HCT116 (cell line): ENCODE measurements at regions not wholly inside any gene's neighbourhood (a gene's known extent, or its start where the extent isn't known, plus 50 kb on each side); places are given as distances from the start of the nearest gene placed in this dataset.

Experiments used
- ATAC-seq: fragments of 200-7000 bp; cut with Tn5 transposase; 2 replicates; pipeline ENCODE4 v1.9.1; 2020; ENCODE audit warnings: mild to moderate bottlenecking, moderate library complexity
- BruUV-seq: library from RNA; stranded (reverse); fragments of 400-500 nt; replicated peaks from 2 replicates; lab custom pipeline; 2021; lab: Mats Ljungman, UMichigan
- CTCF ChIA-PET: fragments of 300-600 bp; sonication (Branson Sonifier 250); formaldehyde crosslinking; loops from one replicate; lab custom pipeline; 2021; ENCODE audit warnings: antibody characterized with exemption; lab: Charles Lee
- POLR2A ChIA-PET: fragments of 300-600, 350-600 bp; sonication (Branson Sonifier 250); formaldehyde crosslinking; loops from one replicate; lab custom pipeline; 2021; ENCODE audit warnings: antibody characterized with exemption; lab: Charles Lee
- RAD21 ChIA-PET, 2 experiments: fragments of 300-600 bp; sonication (Branson Sonifier 250); formaldehyde crosslinking; loops; one replicate each; lab custom pipeline; 2023; ENCODE audit warnings: low total read pairs in 2 of 2; ENCODE audit not compliant: uncharacterized antibody in 2 of 2, unreplicated experiment in 2 of 2, low non-redundant PET in 1 of 2; lab: Charles Lee
- DNase-seq: peaks from one replicate; pipeline ENCODE4 v3.0.0-alpha.2; 2010; ENCODE audit warnings: low read depth, low spot score
- H2AFZ ChIP-seq: fragments of 200-600 bp; shearing (Covaris generic), sonication (generic); 2 replicates; pipeline ENCODE4 v1.6.1; 2017; ENCODE audit warnings: low read depth, mixed run types, mixed read lengths, antibody characterized with exemption, low read length; ENCODE audit not compliant: poor library complexity, severe bottlenecking
- H3K27ac ChIP-seq: 2 replicates; pipeline ENCODE4 v1.5.1; 2012; ENCODE audit warnings: low read depth, low read length
- H3K27me3 ChIP-seq: fragments of 200-600 bp; sonication (generic); 2 replicates; pipeline ENCODE4 v1.6.1; 2016; ENCODE audit warnings: mixed run types, low read length, mixed read lengths; ENCODE audit not compliant: insufficient read depth
- H3K36me3 ChIP-seq, 2 experiments: fragments of 200-500 bp in 1 of 2; fragments of 200-600 bp in 1 of 2; sonication (Bioruptor generic) in 1 of 2; sonication (generic) in 1 of 2; 2 replicates each; pipeline versions ENCODE4 v1.5.1 to v1.6.1; 2014 to 2016; ENCODE audit warnings: low read length in 2 of 2, inconsistent platforms in 1 of 2, mixed read lengths in 1 of 2, mixed run types in 1 of 2; ENCODE audit not compliant: insufficient read depth in 2 of 2, control insufficient read depth in 1 of 2
- H3K4me1 ChIP-seq, 2 experiments: fragments of 200-600 bp in 1 of 2; sonication (generic) in 1 of 2; 2 replicates each; pipeline versions ENCODE4 v1.5.1 to v1.6.1; 2012 to 2017; ENCODE audit warnings: low read length in 2 of 2, inconsistent platforms in 1 of 2, mild to moderate bottlenecking in 1 of 2, mixed read lengths in 1 of 2, mixed run types in 1 of 2, moderate library complexity in 1 of 2; ENCODE audit not compliant: insufficient read depth in 2 of 2, control insufficient read depth in 1 of 2
- H3K4me2 ChIP-seq: fragments of 200-600 bp; sonication (generic); 2 replicates; pipeline ENCODE4 v1.6.1; 2017; ENCODE audit warnings: mixed run types, low read length, mixed read lengths
- H3K4me3 ChIP-seq, 2 experiments: fragments of 200-600 bp in 1 of 2; sonication (generic) in 1 of 2; replicated peaks in 1 of 2; 2 replicates each; pipeline ENCODE4 v1.5.1; 2011 to 2016; ENCODE audit warnings: low read length in 2 of 2, control low read depth in 1 of 2, low read depth in 1 of 2, mild to moderate bottlenecking in 1 of 2, mixed read lengths in 1 of 2, mixed run types in 1 of 2
- H3K79me2 ChIP-seq: fragments of 200-600 bp; sonication (generic); 2 replicates; pipeline ENCODE4 v1.6.1; 2017; ENCODE audit warnings: mild to moderate bottlenecking, mixed run types, low read length, moderate library complexity, mixed read lengths; ENCODE audit not compliant: insufficient read depth
- H3K9ac ChIP-seq: fragments of 200-600 bp; sonication (generic); 2 replicates; pipeline ENCODE4 v1.6.1; 2016; ENCODE audit warnings: low read length, mixed read lengths
- H3K9me2 ChIP-seq: fragments of 200-600 bp; sonication (generic), shearing (Covaris generic); 2 replicates; pipeline ENCODE4 v1.6.1; 2017; ENCODE audit warnings: mixed run types, mild to moderate bottlenecking, moderate library complexity; ENCODE audit not compliant: insufficient read depth
- H3K9me3 ChIP-seq, 2 experiments: fragments of 200-500 bp in 1 of 2; fragments of 200-600 bp in 1 of 2; sonication (Bioruptor generic) in 1 of 2; sonication (generic) in 1 of 2; 2 replicates each; pipeline ENCODE4 v1.6.1; 2014 to 2017; ENCODE audit warnings: low read length in 2 of 2, mixed read lengths in 2 of 2, inconsistent platforms in 1 of 2, low read depth in 1 of 2, mild to moderate bottlenecking in 1 of 2, mixed run types in 1 of 2, moderate library complexity in 1 of 2; ENCODE audit not compliant: control insufficient read depth in 1 of 2, insufficient read depth in 1 of 2
- H4K20me1 ChIP-seq: fragments of 200-600 bp; sonication (generic), shearing (Covaris generic); 2 replicates; pipeline ENCODE4 v1.6.1; 2017; ENCODE audit warnings: mixed run types, mild to moderate bottlenecking, moderate library complexity; ENCODE audit not compliant: insufficient read depth
- CEBPB ChIP-seq: IDR thresholded peaks from 2 replicates; pipeline ENCODE4 v1.6.1; 2012; ENCODE audit warnings: low read depth
- EZH2 ChIP-seq: fragments of 200-600 bp; sonication (generic); IDR thresholded peaks from 2 replicates; pipeline ENCODE4 v1.6.1; 2017; ENCODE audit warnings: antibody characterized with exemption, mixed run types
- JUND ChIP-seq: IDR thresholded peaks from 2 replicates; pipeline ENCODE4 v1.6.1; 2012
- POLR2A ChIP-seq: IDR thresholded peaks from 2 replicates; pipeline ENCODE4 v1.7.0; 2011; ENCODE audit warnings: borderline replicate concordance; ENCODE audit not compliant: insufficient read depth, insufficient read length; ENCODE audit errors: extremely low read depth
- POLR2AphosphoS5 ChIP-seq: IDR thresholded peaks from 2 replicates; pipeline ENCODE4 v1.6.1; 2011; ENCODE audit warnings: mild to moderate bottlenecking, low read depth, low read length, moderate library complexity
- RAD21 ChIP-seq: IDR thresholded peaks from 2 replicates; pipeline ENCODE4 v1.6.1; 2012; ENCODE audit warnings: low read depth, mild to moderate bottlenecking
- ZBTB33 ChIP-seq: IDR thresholded peaks from 2 replicates; pipeline ENCODE4 v1.6.1; 2011; ENCODE audit warnings: mild to moderate bottlenecking, low read length, moderate library complexity; ENCODE audit not compliant: insufficient replicate concordance; ENCODE audit errors: extremely low read depth
- ZFX ChIP-seq: fragments of 450-650 bp; IDR thresholded peaks from 2 replicates; pipeline ENCODE4 v1.6.1; 2017
- ZNF274 ChIP-seq: fragments of 200-500 bp; sonication (Bioruptor generic); IDR thresholded peaks from 2 replicates; pipeline ENCODE4 v1.6.1; 2014; ENCODE audit warnings: mild to moderate bottlenecking, low read depth, low read length, inconsistent platforms
- intact Hi-C: fragments of 100-400 bp; cut with micrococcal nuclease; formaldehyde crosslinking; loops from 2 replicates; pipeline ENCODE4 v1.10.0; 2022

GRCh38 chr2:16559278-16560067 is 106.2 kb downstream of the CYRIA start:
- intact Hi-C loops = no loop called here
- no peaks in the 10 kb centered on the region for H3K9me2 ChIP-seq
- no peak overlapping the region for H3K4me2 ChIP-seq
- ChIA-PET POLR2A (no interaction called here), RAD21 (no interaction called here), CTCF (no interaction called here)
- no peaks in the 10 kb centered on the region for H3K4me1 ChIP-seq
- peaks cover 5% of the 10 kb centered on the region; the same call in 1 of the 2 replicates for H3K27me3 ChIP-seq
- H3K27ac ChIP-seq = no peak overlapping the region
- no peaks in the 10 kb centered on the region for H3K9me3 ChIP-seq
- H3K79me2 ChIP-seq = no peaks in the 10 kb centered on the region
- no peak for DNase-seq
- no peak overlapping the region for H3K9ac ChIP-seq
- BruUV-seq = no TSS peak
- no peak for TF ChIP-seq JUND
- no peak for TF ChIP-seq ZFX
- no peak for TF ChIP-seq ZBTB33
- TF ChIP-seq POLR2AphosphoS5 = no peak
- no peak for TF ChIP-seq RAD21
- TF ChIP-seq ZNF274 = no peak
- no peak for TF ChIP-seq POLR2A
- TF ChIP-seq CEBPB = no peak
- no peak for TF ChIP-seq EZH2
- TF ChIP-seq, all 23 proteins: peak for 0
- Histone ChIP-seq H3K36me3 (no peaks in the 10 kb centered on the region), H2AFZ (no peak overlapping the region), H3K4me3 (no peak overlapping the region), H4K20me1 (no peaks in the 10 kb centered on the region)
- no peak for ATAC-seq
